ENCODE measurements at regions not wholly inside any gene's neighbourhood (a gene's known extent, or its start where the extent isn't known, plus 50 kb on each side); places are given as distances from the start of the nearest gene placed in this dataset.

- no peaks in the 10 kb centered on the region for H3K27me3 Mint-ChIP-seq
- H3K4me1 Mint-ChIP-seq = peaks cover 3% of the 10 kb centered on the region
- peak overlapping the region; percentile 88 for H3K4me3 Mint-ChIP-seq
- peak; percentile 87 for ATAC-seq (ENCODE audit: low read depth)
- peak overlapping the region; percentile 87 for H3K27ac Mint-ChIP-seq
- no peaks in the 10 kb centered on the region for H3K9me3 Mint-ChIP-seq
- no peaks in the 10 kb centered on the region for H3K36me3 Mint-ChIP-seq
- peak; percentile 97 to 99 for DNase-seq (ENCODE audit: low spot score in 2 of 2)
Observed at GRCh38 chr22:46035742-46036557, 59.0 kb upstream of the WNT7B start.

GRCh38 chr22:46036558-46037408 is 59.8 kb upstream of the WNT7B start:
- ATAC-seq (ENCODE audit: low read depth) (peak; percentile 23), DNase-seq (ENCODE audit: low spot score in 2 of 2) (peak; percentile 47 to 48)
- H3K9me3 Mint-ChIP-seq = no peaks in the 10 kb centered on the region
- H3K27me3 Mint-ChIP-seq = no peaks in the 10 kb centered on the region
- H3K4me1 Mint-ChIP-seq = peaks cover 3% of the 10 kb centered on the region
- H3K4me3 Mint-ChIP-seq = peak overlapping the region; percentile 88
- H3K36me3 Mint-ChIP-seq = no peaks in the 10 kb centered on the region
- peak overlapping the region; percentile 87 for H3K27ac Mint-ChIP-seq

GRCh38 chr22:46038174-46038487 is 61.2 kb upstream of the WNT7B start:
- no peak for ATAC-seq (ENCODE audit: low read depth)
- no peak overlapping the region for H3K27ac Mint-ChIP-seq
- H3K4me1 Mint-ChIP-seq = peaks cover 3% of the 10 kb centered on the region

GRCh38 chr22:46038516-46039430 is 61.8 kb upstream of the WNT7B start:
- Mint-ChIP-seq H3K4me3 (no peak overlapping the region), H3K9me3 (no peaks in the 10 kb centered on the region), H3K4me1 (peaks cover 3% of the 10 kb centered on the region), H3K27me3 (no peaks in the 10 kb centered on the region), H3K36me3 (no peaks in the 10 kb centered on the region), H3K27ac (no peak overlapping the region)
- DNase-seq (ENCODE audit: low spot score in 2 of 2) = no peak
- ATAC-seq (ENCODE audit: low read depth) = no peak

More at GRCh38 chr22:46038174-46038487, 61.2 kb upstream of the WNT7B start:
- Mint-ChIP-seq H3K27me3 (no peaks in the 10 kb centered on the region), H3K9me3 (no peaks in the 10 kb centered on the region), H3K4me3 (no peak overlapping the region), H3K36me3 (no peaks in the 10 kb centered on the region)
- no peak for DNase-seq (ENCODE audit: low spot score in 2 of 2)

GRCh38 chr22:46039535-46039934 is 62.6 kb upstream of the WNT7B start:
- H3K4me1 Mint-ChIP-seq = peaks cover 3% of the 10 kb centered on the region
- no peak overlapping the region for H3K4me3 Mint-ChIP-seq

GRCh38 chr22:46040471-46041465 is 63.8 kb upstream of the WNT7B start:
- no peaks in the 10 kb centered on the region for H3K36me3 Mint-ChIP-seq
- ATAC-seq (ENCODE audit: low read depth) = no peak
- H3K9me3 Mint-ChIP-seq = no peaks in the 10 kb centered on the region
- DNase-seq (ENCODE audit: low spot score in 2 of 2) = no peak
- H3K4me1 Mint-ChIP-seq = peaks cover 5% of the 10 kb centered on the region
- H3K4me3 Mint-ChIP-seq = no peak overlapping the region
- H3K27me3 Mint-ChIP-seq = no peaks in the 10 kb centered on the region
- H3K27ac Mint-ChIP-seq = no peak overlapping the region

More at GRCh38 chr22:46039535-46039934, 62.6 kb upstream of the WNT7B start:
- ATAC-seq (ENCODE audit: low read depth) = no peak
- no peak for DNase-seq (ENCODE audit: low spot score in 2 of 2)
- H3K27ac Mint-ChIP-seq = no peak overlapping the region
- H3K36me3 Mint-ChIP-seq = no peaks in the 10 kb centered on the region
- H3K9me3 Mint-ChIP-seq = no peaks in the 10 kb centered on the region
- H3K27me3 Mint-ChIP-seq = no peaks in the 10 kb centered on the region

GRCh38 chr22:46041642-46042041 is 64.7 kb upstream of the WNT7B start:
- ATAC-seq (ENCODE audit: low read depth) (no peak), DNase-seq (ENCODE audit: low spot score in 2 of 2) (no peak)
- H3K27me3 Mint-ChIP-seq = no peaks in the 10 kb centered on the region
- no peaks in the 10 kb centered on the region for H3K36me3 Mint-ChIP-seq
- H3K4me3 Mint-ChIP-seq = no peak overlapping the region
- no peaks in the 10 kb centered on the region for H3K9me3 Mint-ChIP-seq
- peaks cover 11% of the 10 kb centered on the region for H3K4me1 Mint-ChIP-seq
- no peak overlapping the region for H3K27ac Mint-ChIP-seq

- H3K27ac Mint-ChIP-seq = no peak overlapping the region
- H3K27me3 Mint-ChIP-seq = no peaks in the 10 kb centered on the region
- no peaks in the 10 kb centered on the region for H3K9me3 Mint-ChIP-seq
- H3K36me3 Mint-ChIP-seq = no peaks in the 10 kb centered on the region
- no peak for DNase-seq (ENCODE audit: low spot score in 2 of 2)
- no peak for ATAC-seq (ENCODE audit: low read depth)
- peaks cover 11% of the 10 kb centered on the region for H3K4me1 Mint-ChIP-seq
- H3K4me3 Mint-ChIP-seq = no peak overlapping the region
Observed at GRCh38 chr22:46042786-46043185, 65.8 kb upstream of the WNT7B start.

- Mint-ChIP-seq H3K36me3 (no peaks in the 10 kb centered on the region), H3K9me3 (no peaks in the 10 kb centered on the region), H3K27ac (no peak overlapping the region), H3K27me3 (no peaks in the 10 kb centered on the region), H3K4me3 (peak overlapping the region; percentile 85), H3K4me1 (peaks cover 11% of the 10 kb centered on the region)
- ATAC-seq (ENCODE audit: low read depth) (no peak), DNase-seq (ENCODE audit: low spot score in 2 of 2) (no peak)
Observed at GRCh38 chr22:46043339-46043738, 66.4 kb upstream of the WNT7B start.

- H3K36me3 Mint-ChIP-seq = no peaks in the 10 kb centered on the region
Observed at GRCh38 chr22:46043816-46044620, 67.1 kb upstream of the WNT7B start.

GRCh38 chr22:46044621-46045458 is 67.9 kb upstream of the WNT7B start:
- H3K27me3 Mint-ChIP-seq = no peaks in the 10 kb centered on the region
- DNase-seq (ENCODE audit: low spot score in 2 of 2) (no peak), ATAC-seq (ENCODE audit: low read depth) (peak; percentile 43)
- H3K36me3 Mint-ChIP-seq = no peaks in the 10 kb centered on the region
- H3K9me3 Mint-ChIP-seq = no peaks in the 10 kb centered on the region
- H3K4me1 Mint-ChIP-seq = peaks cover 12% of the 10 kb centered on the region
- peak overlapping the region; percentile 81 for H3K27ac Mint-ChIP-seq
- H3K4me3 Mint-ChIP-seq = peak overlapping the region; percentile 85

More at GRCh38 chr22:46043816-46044620, 67.1 kb upstream of the WNT7B start:
- Mint-ChIP-seq H3K4me1 (peaks cover 11% of the 10 kb centered on the region), H3K4me3 (peak overlapping the region; percentile 85), H3K27ac (peak overlapping the region; percentile 81), H3K27me3 (no peaks in the 10 kb centered on the region), H3K9me3 (no peaks in the 10 kb centered on the region)
- DNase-seq (ENCODE audit: low spot score in 2 of 2) (peak in 1 of 2 donors; percentile 16), ATAC-seq (ENCODE audit: low read depth) (peak; percentile 57)

Measured in memory B cell (primary cell).